Right atrium auricular region (tissue), 2 donors: ENCODE measurements at regions not wholly inside any gene's neighbourhood (a gene's known extent, or its start where the extent isn't known, plus 50 kb on each side); places are given as distances from the start of the nearest gene placed in this dataset.

Source experiments
- DNase-seq: peaks from one replicate; pipeline ENCODE4 v3.0.0-alpha.2; 2019; ENCODE audit warnings: low spot score
- H3K27ac ChIP-seq, 2 donors: fragments of 200-600 bp; sonication (generic); 1 replicate in 1 of 2; 2 replicates in 1 of 2; pipeline ENCODE4 v1.5.1; 2016 to 2019
- H3K27me3 ChIP-seq, 2 donors: fragments of 200-600 bp; sonication (generic); one replicate each; pipeline versions ENCODE4 v1.5.1 to v1.6.0; 2017 to 2019
- H3K36me3 ChIP-seq: fragments of 200-600 bp; sonication (generic); one replicate; pipeline ENCODE4 v1.5.1; 2016
- H3K4me1 ChIP-seq, 2 donors: fragments of 200-600 bp; sonication (generic); one replicate each; pipeline versions ENCODE4 v1.5.1 to v1.6.0; 2017 to 2019
- H3K4me3 ChIP-seq, 2 donors: fragments of 200-600 bp; sonication (generic); 1 replicate in 1 of 2; 2 replicates in 1 of 2; pipeline ENCODE4 v1.5.1; 2017 to 2019; ENCODE audit warnings: mild to moderate bottlenecking in 1 of 2, moderate library complexity in 1 of 2
- H3K9me3 ChIP-seq, 2 donors: fragments of 200-600 bp; sonication (generic); one replicate each; pipeline ENCODE4 v1.5.1; 2019
- TF ChIP-seq, protein P1 (sequence below), 2 donors: fragments of 200-600 bp; sonication (generic); IDR thresholded peaks; one replicate each; pipeline ENCODE4 v1.5.1; 2019; ENCODE audit warnings: antibody characterized with exemption in 2 of 2

DNA sequence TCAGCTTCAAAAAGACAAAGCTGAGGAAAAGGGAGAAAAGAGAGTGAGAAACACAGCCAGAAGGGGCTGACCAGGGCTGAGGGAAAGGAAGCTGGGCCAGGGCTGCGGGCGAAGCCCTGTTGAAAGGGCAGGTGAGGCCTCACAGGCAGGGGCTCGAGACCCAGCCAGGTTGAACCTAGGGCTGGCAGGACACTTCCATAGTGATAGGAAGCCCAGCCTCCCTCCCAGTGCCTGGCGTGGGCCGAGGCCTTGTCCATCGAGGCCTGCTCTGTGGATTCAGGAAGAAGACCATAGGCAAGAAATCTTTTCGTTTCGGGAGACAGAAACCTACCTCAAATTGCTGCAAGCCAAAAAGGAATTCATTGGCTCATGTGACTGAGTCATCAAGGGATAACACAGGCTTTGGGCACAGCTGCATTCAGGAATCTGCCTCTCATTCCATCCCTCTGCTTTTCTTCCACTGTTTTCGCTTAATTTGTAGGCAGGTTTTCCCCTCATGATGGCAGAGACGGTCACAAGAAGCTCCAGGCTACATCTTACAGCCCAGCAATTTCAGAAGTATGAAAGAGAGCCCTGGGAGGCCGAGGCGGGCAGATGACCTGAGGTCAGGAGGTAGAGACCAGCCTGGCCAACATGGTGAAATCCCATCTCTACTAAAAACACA, 311.1 kb upstream of the SULF2 start:
- H3K4me3 ChIP-seq, result no peak overlapping the region
- no peaks in the 10 kb centered on the region for H3K27me3 ChIP-seq
- no peaks in the 10 kb centered on the region for H3K9me3 ChIP-seq
- TF ChIP-seq, protein P1, sequence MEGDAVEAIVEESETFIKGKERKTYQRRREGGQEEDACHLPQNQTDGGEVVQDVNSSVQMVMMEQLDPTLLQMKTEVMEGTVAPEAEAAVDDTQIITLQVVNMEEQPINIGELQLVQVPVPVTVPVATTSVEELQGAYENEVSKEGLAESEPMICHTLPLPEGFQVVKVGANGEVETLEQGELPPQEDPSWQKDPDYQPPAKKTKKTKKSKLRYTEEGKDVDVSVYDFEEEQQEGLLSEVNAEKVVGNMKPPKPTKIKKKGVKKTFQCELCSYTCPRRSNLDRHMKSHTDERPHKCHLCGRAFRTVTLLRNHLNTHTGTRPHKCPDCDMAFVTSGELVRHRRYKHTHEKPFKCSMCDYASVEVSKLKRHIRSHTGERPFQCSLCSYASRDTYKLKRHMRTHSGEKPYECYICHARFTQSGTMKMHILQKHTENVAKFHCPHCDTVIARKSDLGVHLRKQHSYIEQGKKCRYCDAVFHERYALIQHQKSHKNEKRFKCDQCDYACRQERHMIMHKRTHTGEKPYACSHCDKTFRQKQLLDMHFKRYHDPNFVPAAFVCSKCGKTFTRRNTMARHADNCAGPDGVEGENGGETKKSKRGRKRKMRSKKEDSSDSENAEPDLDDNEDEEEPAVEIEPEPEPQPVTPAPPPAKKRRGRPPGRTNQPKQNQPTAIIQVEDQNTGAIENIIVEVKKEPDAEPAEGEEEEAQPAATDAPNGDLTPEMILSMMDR (IDR thresholded peaks at IDR 0.05), result no peak
- H3K4me1 ChIP-seq, result no peaks in the 10 kb centered on the region
- no peaks in the 10 kb centered on the region for H3K36me3 ChIP-seq
- H3K27ac ChIP-seq, result no peak overlapping the region
- DNase-seq, result no peak

DNA sequence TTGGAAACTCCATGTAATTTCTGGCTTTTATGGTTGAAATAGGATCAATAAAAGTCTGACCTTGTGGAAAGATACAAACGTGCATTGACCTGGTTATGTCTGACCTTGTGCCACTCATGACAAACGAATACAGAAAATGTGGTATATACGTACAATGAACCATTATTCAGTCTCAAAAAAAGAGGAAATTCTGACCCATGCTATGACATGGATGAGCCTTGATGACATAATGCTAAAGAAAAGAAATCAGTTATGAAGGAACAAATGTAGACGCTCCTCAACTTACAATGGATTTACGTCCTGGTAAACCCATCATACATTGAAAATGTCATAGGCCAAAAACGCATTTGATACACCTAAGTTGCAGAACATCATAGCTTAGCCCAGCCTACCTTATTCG, 309.7 kb upstream of the SULF2 start:
- Histone ChIP-seq H3K27me3 (no peaks in the 10 kb centered on the region), H3K4me3 (no peak overlapping the region), H3K4me1 (no peaks in the 10 kb centered on the region), H3K36me3 (no peaks in the 10 kb centered on the region), H3K27ac (no peak overlapping the region), H3K9me3 (no peaks in the 10 kb centered on the region)
- TF ChIP-seq, protein P1 (IDR thresholded peaks at IDR 0.05), result no peak
- no peak for DNase-seq

DNA sequence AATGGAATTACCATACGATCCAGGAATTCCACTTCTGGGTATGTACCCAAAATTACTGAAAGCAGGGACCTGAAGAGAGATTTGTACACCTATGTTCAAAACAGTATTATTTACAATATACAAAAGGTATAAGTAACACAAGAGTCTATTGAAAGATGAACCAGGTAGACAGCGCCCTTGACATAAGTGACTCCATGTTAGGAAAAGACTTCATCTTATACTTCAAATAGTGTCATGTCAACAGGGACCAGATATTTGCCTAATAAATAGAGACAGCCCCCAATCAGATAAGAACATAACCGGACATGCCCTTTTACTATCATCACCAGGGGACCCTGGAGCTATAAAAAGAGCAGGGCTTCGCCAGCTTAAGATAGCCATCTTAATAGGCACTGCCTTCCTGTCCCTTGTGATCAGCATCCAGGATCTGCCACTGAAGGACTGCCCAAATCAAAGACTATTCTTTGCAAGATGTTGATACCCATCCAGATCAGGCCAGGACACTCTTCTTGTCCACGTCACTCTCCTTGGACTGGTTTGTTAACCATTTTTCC, 309.0 kb upstream of the SULF2 start:
- no peaks in the 10 kb centered on the region for H3K9me3 ChIP-seq
- H3K4me1 ChIP-seq, result no peaks in the 10 kb centered on the region
- TF ChIP-seq, protein P1 (IDR thresholded peaks at IDR 0.05), result no peak
- H3K4me3 ChIP-seq, result no peak overlapping the region
- no peaks in the 10 kb centered on the region for H3K36me3 ChIP-seq
- DNase-seq, result no peak
- no peak overlapping the region for H3K27ac ChIP-seq
- no peaks in the 10 kb centered on the region for H3K27me3 ChIP-seq

DNA sequence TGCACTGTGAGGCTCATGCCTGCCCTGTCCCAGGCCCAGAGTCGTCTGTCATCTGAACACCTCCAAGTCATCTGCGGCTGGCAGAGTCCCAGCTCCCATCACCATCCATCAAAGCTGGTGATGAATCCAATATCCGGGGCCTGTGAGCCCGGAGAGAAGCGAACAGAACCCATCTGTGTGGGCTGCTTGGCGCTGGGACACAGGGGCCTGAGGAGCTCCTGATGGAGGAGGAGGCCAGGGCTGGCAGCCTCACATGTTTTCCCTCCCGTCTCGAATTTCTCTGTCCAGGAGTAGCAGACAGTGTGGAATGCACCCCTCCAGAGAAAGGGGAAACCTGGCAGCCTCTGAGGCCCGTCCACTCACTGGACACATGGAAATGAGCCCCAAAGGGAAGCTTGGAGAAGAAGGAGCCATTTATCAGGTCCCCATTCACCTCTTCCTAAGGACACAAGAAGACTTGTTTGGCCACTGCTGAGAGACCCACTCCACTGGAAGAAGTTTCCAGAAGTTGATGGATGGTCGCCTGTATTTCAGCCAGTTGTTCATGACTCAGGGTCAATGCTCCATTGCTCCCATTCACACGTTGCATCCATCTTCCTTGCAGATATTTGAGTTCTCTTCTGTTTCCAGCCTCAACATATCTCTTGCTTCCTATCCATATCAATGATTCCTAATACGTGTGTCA, 307.5 kb upstream of the SULF2 start:
- DNase-seq, result no peak
- no peaks in the 10 kb centered on the region for H3K36me3 ChIP-seq
- TF ChIP-seq, protein P1 (IDR thresholded peaks at IDR 0.05), result no peak
- no peak overlapping the region for H3K27ac ChIP-seq
- H3K9me3 ChIP-seq, result no peaks in the 10 kb centered on the region
- H3K27me3 ChIP-seq, result no peaks in the 10 kb centered on the region
- no peaks in the 10 kb centered on the region for H3K4me1 ChIP-seq
- H3K4me3 ChIP-seq, result no peak overlapping the region

DNA sequence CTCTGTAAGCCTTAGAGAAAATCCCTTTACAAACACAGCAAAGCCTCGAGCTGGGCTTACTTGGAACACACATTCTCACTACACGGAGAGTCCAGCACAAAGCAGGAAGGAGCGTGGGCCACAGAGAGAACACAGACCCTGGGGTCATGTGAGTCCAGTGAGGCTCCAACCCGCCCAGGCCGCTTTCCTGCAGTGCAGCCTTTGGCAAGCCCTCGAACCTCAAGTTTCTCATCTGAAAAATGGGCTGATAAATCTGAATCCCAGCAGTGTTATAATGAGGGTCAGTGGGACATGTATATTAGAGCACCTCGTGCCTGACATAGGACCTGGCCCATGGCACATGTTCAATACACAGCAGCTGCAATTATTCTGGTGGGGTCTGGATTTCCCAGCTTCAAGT, 305.5 kb upstream of the SULF2 start:
- Histone ChIP-seq H3K4me3 (no peak overlapping the region), H3K36me3 (no peaks in the 10 kb centered on the region), H3K4me1 (no peaks in the 10 kb centered on the region), H3K27me3 (no peaks in the 10 kb centered on the region), H3K27ac (no peak overlapping the region), H3K9me3 (no peaks in the 10 kb centered on the region)
- TF ChIP-seq, protein P1 (IDR thresholded peaks at IDR 0.05), result no peak
- DNase-seq, result no peak
